ENCODE measurements at regions not wholly inside any gene's neighbourhood (a gene's known extent, or its start where the extent isn't known, plus 50 kb on each side); places are given as distances from the start of the nearest gene placed in this dataset.

DNA sequence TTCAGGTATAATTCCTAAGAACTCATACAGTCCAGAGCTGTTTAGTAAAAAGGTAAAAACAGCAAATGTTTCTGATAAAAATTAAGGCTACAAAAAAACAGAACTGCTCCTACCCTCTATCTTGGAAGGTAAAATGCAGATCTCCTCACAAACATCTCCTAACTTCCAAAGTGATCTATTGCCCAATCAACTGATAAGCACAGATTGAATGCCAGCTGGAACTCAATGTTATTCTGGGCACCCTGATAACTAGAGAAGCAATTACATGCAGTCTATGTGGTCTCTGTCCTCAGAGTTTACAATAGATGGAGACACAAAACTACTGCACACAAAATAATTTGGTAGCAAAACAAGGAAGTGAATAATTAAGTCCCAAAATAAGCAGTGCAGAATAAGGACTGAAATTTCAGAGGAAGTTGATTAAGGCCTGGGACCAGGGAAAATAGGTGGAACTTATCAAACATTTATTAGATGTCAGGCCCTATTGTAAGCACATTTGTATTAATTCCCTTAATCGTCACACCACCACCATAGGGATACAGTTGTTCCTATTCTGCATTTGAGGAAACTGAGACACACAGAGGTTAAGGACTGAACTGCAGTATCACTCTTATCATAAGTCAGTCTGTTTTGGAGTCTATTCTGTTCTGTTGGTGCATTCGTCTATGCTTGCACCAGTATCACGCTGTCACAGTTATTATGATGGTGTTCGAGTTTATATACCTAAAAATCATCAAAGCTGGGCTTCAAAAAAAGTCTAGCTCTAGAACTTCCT, 102.2 kb upstream of the TARS1 start:
- TF ChIP-seq, protein P1, sequence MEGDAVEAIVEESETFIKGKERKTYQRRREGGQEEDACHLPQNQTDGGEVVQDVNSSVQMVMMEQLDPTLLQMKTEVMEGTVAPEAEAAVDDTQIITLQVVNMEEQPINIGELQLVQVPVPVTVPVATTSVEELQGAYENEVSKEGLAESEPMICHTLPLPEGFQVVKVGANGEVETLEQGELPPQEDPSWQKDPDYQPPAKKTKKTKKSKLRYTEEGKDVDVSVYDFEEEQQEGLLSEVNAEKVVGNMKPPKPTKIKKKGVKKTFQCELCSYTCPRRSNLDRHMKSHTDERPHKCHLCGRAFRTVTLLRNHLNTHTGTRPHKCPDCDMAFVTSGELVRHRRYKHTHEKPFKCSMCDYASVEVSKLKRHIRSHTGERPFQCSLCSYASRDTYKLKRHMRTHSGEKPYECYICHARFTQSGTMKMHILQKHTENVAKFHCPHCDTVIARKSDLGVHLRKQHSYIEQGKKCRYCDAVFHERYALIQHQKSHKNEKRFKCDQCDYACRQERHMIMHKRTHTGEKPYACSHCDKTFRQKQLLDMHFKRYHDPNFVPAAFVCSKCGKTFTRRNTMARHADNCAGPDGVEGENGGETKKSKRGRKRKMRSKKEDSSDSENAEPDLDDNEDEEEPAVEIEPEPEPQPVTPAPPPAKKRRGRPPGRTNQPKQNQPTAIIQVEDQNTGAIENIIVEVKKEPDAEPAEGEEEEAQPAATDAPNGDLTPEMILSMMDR (IDR thresholded peaks at IDR 0.05), result no peak
- TF ChIP-seq POLR2A (IDR thresholded peaks at IDR 0.05), result no peak

All from lower leg skin (tissue), 3 donors.